ENCODE measurements at regions not wholly inside any gene's neighbourhood (a gene's known extent, or its start where the extent isn't known, plus 50 kb on each side); places are given as distances from the start of the nearest gene placed in this dataset.

- no peak for DNase-seq
These were observed 808.2 kb downstream of the SQOR start for GRCh38 chr15:46442901-46443590.

GRCh38 chr15:46450112-46450809, 815.4 kb downstream of the SQOR start:
- DNase-seq: no peak

GRCh38 chr15:46450810-46451182, 816.0 kb downstream of the SQOR start:
- no peak for DNase-seq

GRCh38 chr15:46452297-46452820, 817.5 kb downstream of the SQOR start:
- DNase-seq: no peak

- no peak for DNase-seq
These were observed 821.6 kb downstream of the SQOR start for GRCh38 chr15:46456456-46456855.

- DNase-seq: no peak
These were observed 825.7 kb downstream of the SQOR start for GRCh38 chr15:46460431-46461094.

- DNase-seq: no peak
These were observed 826.6 kb downstream of the SQOR start for GRCh38 chr15:46461416-46461815.

- DNase-seq: no peak
These were observed 832.2 kb downstream of the SQOR start for GRCh38 chr15:46467041-46467440.

GRCh38 chr15:46471096-46471495, 836.3 kb downstream of the SQOR start:
- DNase-seq: no peak

- no peak for DNase-seq
These were observed 854.4 kb downstream of the SQOR start for GRCh38 chr15:46489276-46489675.

GRCh38 chr15:46496491-46497115, 861.8 kb downstream of the SQOR start:
- no peak for DNase-seq

GRCh38 chr15:46502667-46503066, 867.8 kb downstream of the SQOR start:
- DNase-seq: no peak

GRCh38 chr15:46518381-46518780, 883.6 kb downstream of the SQOR start:
- no peak for DNase-seq

GRCh38 chr15:46523701-46524100, 888.9 kb downstream of the SQOR start:
- no peak for DNase-seq

GRCh38 chr15:46525984-46526725, 891.3 kb downstream of the SQOR start:
- no peak for DNase-seq

GRCh38 chr15:46526726-46527110, 891.9 kb downstream of the SQOR start:
- DNase-seq: no peak

GRCh38 chr15:46543626-46544025, 908.8 kb downstream of the SQOR start:
- no peak for DNase-seq

- no peak for DNase-seq
These were observed 914.2 kb downstream of the SQOR start for GRCh38 chr15:46548989-46549388.

- DNase-seq: no peak
These were observed 917.5 kb downstream of the SQOR start for GRCh38 chr15:46552316-46552715.

GRCh38 chr15:46555547-46555946, 920.7 kb downstream of the SQOR start:
- no peak for DNase-seq

GRCh38 chr15:46556010-46556409, 921.2 kb downstream of the SQOR start:
- no peak for DNase-seq

GRCh38 chr15:46556559-46557379, 921.9 kb downstream of the SQOR start:
- DNase-seq: no peak

Data from SHP77 treated with DMSO at 0.1 percent for 48 hours (cell line).